ENCODE measurements at regions not wholly inside any gene's neighbourhood (a gene's known extent, or its start where the extent isn't known, plus 50 kb on each side); places are given as distances from the start of the nearest gene placed in this dataset.

DNA sequence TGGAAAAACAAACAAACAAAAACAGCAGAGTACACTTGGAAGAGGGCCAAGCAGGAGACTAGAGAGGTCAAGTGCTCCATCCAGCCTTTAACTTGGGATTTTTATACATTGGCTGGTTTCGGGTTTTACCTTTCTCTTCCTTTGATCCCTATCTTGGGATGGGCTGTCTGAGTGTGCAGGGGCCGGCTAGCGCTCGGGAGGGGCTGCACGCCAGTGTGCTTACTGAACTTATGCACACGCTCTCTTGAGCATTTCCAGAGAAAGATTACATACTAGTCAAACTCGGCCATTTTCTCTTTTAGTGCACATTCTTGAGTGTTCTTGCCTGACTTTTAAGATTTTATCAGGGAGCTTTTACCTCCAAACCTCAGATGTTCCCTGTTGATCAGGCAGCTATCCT, 707.8 kb downstream of the DSC3 start (continued):
- TF ChIP-seq BHLHE40 (IDR thresholded peaks at IDR 0.05; ENCODE audit: low read depth, low read length) = no peak

DNA sequence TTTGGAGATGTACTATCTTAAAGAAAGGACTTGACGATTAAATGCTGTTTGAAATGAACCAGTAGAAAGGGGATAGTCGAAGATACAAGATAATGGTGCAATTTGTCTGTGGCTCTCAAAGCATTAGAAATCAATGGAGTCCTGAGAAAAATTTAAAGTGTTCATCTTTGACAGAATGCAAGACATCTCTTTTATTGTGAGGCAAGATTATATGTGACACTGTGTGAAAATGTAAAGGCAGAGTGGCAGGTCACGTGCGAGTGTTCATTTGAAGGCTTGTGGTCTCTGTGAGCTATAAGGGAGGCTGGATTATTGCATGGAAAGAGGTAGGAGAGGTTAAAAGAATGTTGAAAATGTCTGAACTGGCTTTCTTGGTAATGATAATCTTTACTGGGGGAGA, 709.2 kb downstream of the DSC3 start:
- no peak for FAIRE-seq
- no peaks in the 10 kb centered on the region for H3K9me3 ChIP-seq
- no peak overlapping the region for H3K4me2 ChIP-seq
- ChIA-PET POLR2A (no interaction called here), CTCF (no interaction called here)
- WGBS (ENCODE audit: missing lambda C conversion rate) = 33% methylated on average over 4 of the region's 4 CpGs
- DNase-seq (ENCODE audit: low read depth in 1 of 2, low spot score in 1 of 2) = no peak
- no peak overlapping the region for H3K4me3 ChIP-seq
- H3K27ac ChIP-seq = no peak overlapping the region
- TF ChIP-seq ZSCAN20 (CRISPR knock-in tag; IDR thresholded peaks at IDR 0.05) (no peak), JUN (IDR thresholded peaks at IDR 0.05) (no peak), RARB (CRISPR knock-in tag; IDR thresholded peaks at IDR 0.05) (no peak), HOXB13 (CRISPR knock-in tag; IDR thresholded peaks at IDR 0.05; ENCODE audit: low read depth) (no peak), CBX8 (IDR thresholded peaks at IDR 0.05) (no peak), CBX2 (IDR thresholded peaks at IDR 0.05; ENCODE audit: borderline replicate concordance, low read depth) (no peak), ZNF302 (CRISPR knock-in tag; IDR thresholded peaks at IDR 0.05) (no peak), NR3C1 (IDR thresholded peaks at IDR 0.05) (no peak), ESRRA (IDR thresholded peaks at IDR 0.05; ENCODE audit: borderline replicate concordance, low read length) (no peak), RFX5 (IDR thresholded peaks at IDR 0.05) (no peak), TFCP2L1 (CRISPR knock-in tag; IDR thresholded peaks at IDR 0.05) (no peak)
- TF ChIP-seq, protein P1, sequence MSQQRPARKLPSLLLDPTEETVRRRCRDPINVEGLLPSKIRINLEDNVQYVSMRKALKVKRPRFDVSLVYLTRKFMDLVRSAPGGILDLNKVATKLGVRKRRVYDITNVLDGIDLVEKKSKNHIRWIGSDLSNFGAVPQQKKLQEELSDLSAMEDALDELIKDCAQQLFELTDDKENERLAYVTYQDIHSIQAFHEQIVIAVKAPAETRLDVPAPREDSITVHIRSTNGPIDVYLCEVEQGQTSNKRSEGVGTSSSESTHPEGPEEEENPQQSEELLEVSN (IDR thresholded peaks at IDR 0.05; ENCODE audit: borderline replicate concordance, low read depth) = no peak
- H3K4me1 ChIP-seq = no peaks in the 10 kb centered on the region
- ATAC-seq = no peak

DNA sequence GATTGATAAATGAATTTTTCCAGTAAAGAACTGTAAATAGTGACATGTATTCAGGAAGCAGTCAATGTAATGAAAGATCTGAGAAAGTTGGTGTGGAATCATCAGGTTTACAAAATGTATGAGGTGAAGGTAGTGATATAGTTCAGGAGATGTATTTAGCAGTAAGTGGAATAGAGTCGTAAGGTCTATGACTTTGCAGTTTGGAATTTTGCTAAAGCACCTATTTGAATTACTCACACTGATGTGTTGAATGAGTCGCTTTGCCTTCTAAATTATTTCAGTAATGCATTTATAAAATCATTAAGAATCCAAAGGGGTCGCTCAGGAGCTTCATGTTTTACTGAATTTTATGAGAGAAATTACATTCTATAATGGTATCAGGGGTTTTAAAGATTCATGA, 713.7 kb downstream of the DSC3 start:
- H3K4me3 ChIP-seq = no peak overlapping the region
- no peaks in the 10 kb centered on the region for H3K9me3 ChIP-seq
- FAIRE-seq = no peak
- no peak for DNase-seq (ENCODE audit: low read depth in 1 of 2, low spot score in 1 of 2)
- no peak overlapping the region for H3K27ac ChIP-seq
- ChIA-PET POLR2A (no interaction called here), CTCF (no interaction called here)
- ATAC-seq = no peak
- no peak overlapping the region for H3K4me2 ChIP-seq
- WGBS (ENCODE audit: missing lambda C conversion rate) = 3% methylated on average over 3 of the region's 3 CpGs
- no peaks in the 10 kb centered on the region for H3K4me1 ChIP-seq
- TF ChIP-seq HDAC2 (IDR thresholded peaks at IDR 0.05) (no peak), CBX2 (IDR thresholded peaks at IDR 0.05; ENCODE audit: borderline replicate concordance, low read depth) (no peak), CHD4 (IDR thresholded peaks at IDR 0.05; ENCODE audit: borderline replicate concordance) (no peak), ZNF302 (CRISPR knock-in tag; IDR thresholded peaks at IDR 0.05) (no peak), SREBF2 (IDR thresholded peaks at IDR 0.05) (no peak), ZC3H11A (IDR thresholded peaks at IDR 0.05) (no peak), RAD21 (conservative IDR thresholded peaks at IDR 0.05 in 1 of 2, IDR thresholded peaks at IDR 0.05 in 1 of 2) (no peak), SMC3 (IDR thresholded peaks at IDR 0.05) (no peak), EHMT2 (IDR thresholded peaks at IDR 0.05; ENCODE audit: low read depth) (no peak), RFX5 (IDR thresholded peaks at IDR 0.05) (no peak), FOXS1 (CRISPR knock-in tag; IDR thresholded peaks at IDR 0.05) (no peak), POLR2A (IDR thresholded peaks at IDR 0.05; ENCODE audit: low read length) (no peak), CHD2 (IDR thresholded peaks at IDR 0.05; ENCODE audit: low read length, partially characterized antibody) (no peak), CEBPB (IDR thresholded peaks at IDR 0.05) (no peak), HOXA7 (CRISPR knock-in tag; IDR thresholded peaks at IDR 0.05) (no peak), ZFP36 (IDR thresholded peaks at IDR 0.05; ENCODE audit: borderline replicate concordance, partially characterized antibody) (no peak), ZSCAN20 (CRISPR knock-in tag; IDR thresholded peaks at IDR 0.05) (no peak), JUN (IDR thresholded peaks at IDR 0.05) (no peak)
- TF ChIP-seq, protein P2, sequence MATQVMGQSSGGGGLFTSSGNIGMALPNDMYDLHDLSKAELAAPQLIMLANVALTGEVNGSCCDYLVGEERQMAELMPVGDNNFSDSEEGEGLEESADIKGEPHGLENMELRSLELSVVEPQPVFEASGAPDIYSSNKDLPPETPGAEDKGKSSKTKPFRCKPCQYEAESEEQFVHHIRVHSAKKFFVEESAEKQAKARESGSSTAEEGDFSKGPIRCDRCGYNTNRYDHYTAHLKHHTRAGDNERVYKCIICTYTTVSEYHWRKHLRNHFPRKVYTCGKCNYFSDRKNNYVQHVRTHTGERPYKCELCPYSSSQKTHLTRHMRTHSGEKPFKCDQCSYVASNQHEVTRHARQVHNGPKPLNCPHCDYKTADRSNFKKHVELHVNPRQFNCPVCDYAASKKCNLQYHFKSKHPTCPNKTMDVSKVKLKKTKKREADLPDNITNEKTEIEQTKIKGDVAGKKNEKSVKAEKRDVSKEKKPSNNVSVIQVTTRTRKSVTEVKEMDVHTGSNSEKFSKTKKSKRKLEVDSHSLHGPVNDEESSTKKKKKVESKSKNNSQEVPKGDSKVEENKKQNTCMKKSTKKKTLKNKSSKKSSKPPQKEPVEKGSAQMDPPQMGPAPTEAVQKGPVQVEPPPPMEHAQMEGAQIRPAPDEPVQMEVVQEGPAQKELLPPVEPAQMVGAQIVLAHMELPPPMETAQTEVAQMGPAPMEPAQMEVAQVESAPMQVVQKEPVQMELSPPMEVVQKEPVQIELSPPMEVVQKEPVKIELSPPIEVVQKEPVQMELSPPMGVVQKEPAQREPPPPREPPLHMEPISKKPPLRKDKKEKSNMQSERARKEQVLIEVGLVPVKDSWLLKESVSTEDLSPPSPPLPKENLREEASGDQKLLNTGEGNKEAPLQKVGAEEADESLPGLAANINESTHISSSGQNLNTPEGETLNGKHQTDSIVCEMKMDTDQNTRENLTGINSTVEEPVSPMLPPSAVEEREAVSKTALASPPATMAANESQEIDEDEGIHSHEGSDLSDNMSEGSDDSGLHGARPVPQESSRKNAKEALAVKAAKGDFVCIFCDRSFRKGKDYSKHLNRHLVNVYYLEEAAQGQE (IDR thresholded peaks at IDR 0.05) = no peak
